CD4-positive, CD25-positive, alpha-beta regulatory T cell (primary cell): ENCODE measurements at regions not wholly inside any gene's neighbourhood (a gene's known extent, or its start where the extent isn't known, plus 50 kb on each side); places are given as distances from the start of the nearest gene placed in this dataset.

Experiments used
- ATAC-seq, 2 donors: fragments of 150-1000 bp; cut with Tn5 transposase; one replicate each; pipeline ENCODE4 v1.10.0; 2021; ENCODE audit warnings: low read depth in 2 of 2, moderate number of reproducible peaks in 2 of 2, moderate library complexity in 1 of 2
- DNase-seq, 3 donors: peaks; one replicate each; pipeline versions ENCODE4 v3.0.0 to v3.0.0-alpha.2; 2012 to 2022; ENCODE audit warnings: mixed read lengths in 1 of 3
- H3K27ac ChIP-seq: one replicate; pipeline ENCODE4 v1.7.0; 2013; ENCODE audit warnings: mild to moderate bottlenecking, low read length; ENCODE audit not compliant: insufficient read depth, poor library complexity, severe bottlenecking
- H3K27me3 ChIP-seq: one replicate; pipeline ENCODE4 v1.7.0; 2013; ENCODE audit warnings: low read length; ENCODE audit not compliant: control insufficient read depth, insufficient read depth
- H3K36me3 ChIP-seq: one replicate; pipeline ENCODE4 v1.7.0; 2013; ENCODE audit warnings: mild to moderate bottlenecking, low read length, moderate library complexity; ENCODE audit not compliant: control insufficient read depth, insufficient read depth
- H3K4me1 ChIP-seq: 2 replicates; pipeline ENCODE4 v1.7.0; 2013; ENCODE audit warnings: mild to moderate bottlenecking, low read length; ENCODE audit not compliant: insufficient read depth, control insufficient read depth, poor library complexity, severe bottlenecking
- H3K4me3 ChIP-seq: one replicate; pipeline ENCODE4 v1.7.0; 2013; ENCODE audit warnings: low read depth, mild to moderate bottlenecking, low read length, moderate library complexity
- H3K9me3 ChIP-seq, 2 experiments: 1 replicate in 1 of 2; 2 replicates in 1 of 2; pipeline ENCODE4 v1.7.0; 2013; ENCODE audit warnings: low read length in 2 of 2, mild to moderate bottlenecking in 1 of 2, moderate library complexity in 1 of 2; ENCODE audit not compliant: control insufficient read depth in 2 of 2
- H3K27ac Mint-ChIP-seq, 3 donors: one replicate each; pipeline ENCODE4 v1.8.0; 2020 to 2022; ENCODE audit warnings: mild to moderate bottlenecking in 3 of 3, mixed read lengths in 3 of 3, moderate library complexity in 2 of 3
- H3K27me3 Mint-ChIP-seq: one replicate; pipeline ENCODE4 v1.8.0; 2022; ENCODE audit warnings: mild to moderate bottlenecking, mixed read lengths
- H3K36me3 Mint-ChIP-seq: one replicate; pipeline ENCODE4 v1.8.0; 2020; ENCODE audit warnings: mixed read lengths
- H3K4me1 Mint-ChIP-seq, 4 donors: one replicate each; pipeline ENCODE4 v1.8.0; 2020 to 2022; ENCODE audit warnings: mixed read lengths in 4 of 4, mild to moderate bottlenecking in 1 of 4
- H3K4me3 Mint-ChIP-seq, 4 donors: one replicate each; pipeline ENCODE4 v1.8.0; 2020 to 2022; ENCODE audit warnings: mild to moderate bottlenecking in 4 of 4, mixed read lengths in 4 of 4, moderate library complexity in 3 of 4
- H3K9me3 Mint-ChIP-seq, 7 donors: one replicate each; pipeline ENCODE4 v1.8.0; 2020 to 2022; ENCODE audit warnings: mixed read lengths in 7 of 7, mild to moderate bottlenecking in 3 of 7, moderate library complexity in 2 of 7

DNA sequence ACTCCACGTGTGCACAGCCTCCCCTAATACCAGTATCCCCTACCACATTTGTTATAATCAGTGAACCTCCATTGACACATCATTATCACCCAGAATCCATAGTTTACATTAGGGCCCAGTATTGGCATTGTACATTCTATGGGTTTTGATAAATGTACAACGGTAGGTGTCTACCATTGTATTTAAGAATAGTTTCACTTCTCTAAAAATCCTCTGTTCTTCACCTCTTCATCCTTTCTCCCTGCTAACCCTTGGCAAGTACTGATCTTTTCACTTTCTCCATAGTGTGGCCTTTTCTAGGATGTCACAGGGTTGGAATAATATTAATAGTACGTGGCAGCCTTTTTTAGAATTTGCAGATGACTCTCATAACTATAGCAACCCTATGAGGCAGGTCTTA is 353.8 kb downstream of the DDX10 start:
- no peak for DNase-seq

DNA sequence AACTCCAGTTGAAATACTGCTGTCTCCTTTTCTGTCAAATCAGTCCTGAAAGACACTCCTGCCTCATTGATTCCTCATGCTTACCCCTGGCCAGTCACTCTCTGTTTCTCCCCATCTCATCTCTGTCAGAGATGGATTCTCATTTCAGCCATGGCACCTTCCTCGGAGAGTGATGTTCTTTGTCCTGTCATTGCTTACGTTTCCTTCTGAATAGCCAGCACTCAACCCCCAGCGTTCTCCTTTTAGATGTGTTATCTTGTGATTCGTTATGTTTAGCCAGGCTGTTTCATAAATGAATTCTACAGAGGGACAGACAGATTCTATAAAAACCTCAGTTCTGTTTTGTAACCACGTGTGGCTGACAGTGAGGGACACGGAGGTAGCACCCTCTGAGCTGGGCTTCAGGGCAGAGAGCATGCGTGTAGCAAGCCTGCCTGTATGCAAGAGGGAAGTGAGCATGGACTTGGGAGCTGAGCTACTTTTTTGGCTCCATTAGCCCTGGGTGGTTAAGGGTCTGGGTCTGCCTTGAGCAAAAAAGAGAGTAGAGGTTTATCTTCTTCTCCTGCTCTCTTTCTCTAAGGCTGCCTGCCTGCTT is 354.6 kb downstream of the DDX10 start:
- ATAC-seq: no peak

More for the DNA sequence above, 353.8 kb downstream of the DDX10 start:
- Histone ChIP-seq H3K9me3 (no peaks in the 10 kb centered on the region), H3K27me3 (peaks cover 2% of the 10 kb centered on the region), H3K4me3 (no peak overlapping the region), H3K4me1 (no peaks in the 10 kb centered on the region), H3K27ac (no peak overlapping the region), H3K36me3 (no peaks in the 10 kb centered on the region)
- no peak for ATAC-seq
- Mint-ChIP-seq H3K36me3 (no peaks in the 10 kb centered on the region), H3K27me3 (peaks cover under 1% of the 10 kb centered on the region), H3K9me3 (peaks cover 0 to 2% (median 0%) of the 10 kb centered on the region in 7 donors), H3K4me1 (no peaks in the 10 kb centered on the region), H3K27ac (no peak overlapping the region), H3K4me3 (no peak overlapping the region)

DNA sequence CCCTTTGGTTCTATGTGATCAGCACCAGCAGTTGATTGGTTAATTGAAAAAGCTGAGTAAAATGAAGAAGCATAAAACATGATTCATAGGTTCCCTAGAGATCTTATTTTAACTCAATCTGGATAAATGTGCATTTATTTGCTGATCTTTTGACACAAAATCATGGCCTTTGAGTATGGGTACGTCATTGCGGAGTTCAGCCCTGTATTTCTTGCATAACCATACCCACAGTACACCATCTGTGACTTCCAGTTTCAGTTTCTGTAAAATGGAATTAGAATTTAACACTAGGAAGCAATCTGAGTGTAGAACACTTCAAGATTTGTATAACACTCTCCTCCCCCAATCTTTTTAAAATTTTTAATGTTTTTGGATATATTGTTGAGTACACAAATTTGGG is 358.2 kb downstream of the DDX10 start:
- Mint-ChIP-seq H3K4me3 (no peak overlapping the region), H3K4me1 (no peaks in the 10 kb centered on the region)

More for the DNA sequence above, 354.6 kb downstream of the DDX10 start:
- no peaks in the 10 kb centered on the region for H3K4me1 ChIP-seq
- peaks cover 2% of the 10 kb centered on the region for H3K27me3 ChIP-seq
- Mint-ChIP-seq H3K4me1 (no peaks in the 10 kb centered on the region), H3K27ac (no peak overlapping the region), H3K27me3 (no peaks in the 10 kb centered on the region), H3K36me3 (no peaks in the 10 kb centered on the region), H3K9me3 (peaks cover 0 to 4% (median 2%) of the 10 kb centered on the region in 7 donors), H3K4me3 (no peak overlapping the region)
- H3K36me3 ChIP-seq: no peaks in the 10 kb centered on the region
- no peak overlapping the region for H3K27ac ChIP-seq
- no peak for DNase-seq
- H3K9me3 ChIP-seq: no peaks in the 10 kb centered on the region
- no peak overlapping the region for H3K4me3 ChIP-seq

DNA sequence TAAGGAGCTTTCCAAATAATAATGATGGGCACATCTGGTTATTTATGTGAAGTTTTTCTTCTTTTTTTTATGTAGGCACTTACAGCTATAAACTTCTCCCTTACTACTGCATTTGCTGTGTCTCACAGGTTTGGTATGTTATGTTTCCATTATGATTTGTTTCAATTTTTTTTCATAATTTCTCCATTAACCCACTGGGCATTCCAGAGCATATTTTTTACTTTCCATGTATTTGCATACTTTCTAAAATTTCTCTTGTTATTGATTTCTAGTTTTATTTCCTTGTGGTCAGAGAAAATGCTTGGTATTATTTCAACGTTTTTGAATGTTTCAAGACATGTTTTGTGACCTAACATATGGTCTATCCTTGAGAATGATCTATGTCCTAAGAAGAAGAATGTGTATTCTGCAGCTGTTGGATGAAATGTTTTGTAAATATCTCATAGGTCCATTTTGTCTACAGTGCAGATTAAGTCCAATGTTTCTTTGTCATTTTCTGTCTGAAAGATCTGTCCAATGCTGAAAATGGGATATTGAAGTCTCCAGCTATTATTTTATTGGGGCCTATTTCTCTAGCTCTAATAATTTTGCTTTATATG is 362.1 kb downstream of the DDX10 start:
- Mint-ChIP-seq H3K4me1 (no peaks in the 10 kb centered on the region), H3K27me3 (peaks cover 9% of the 10 kb centered on the region), H3K27ac (no peak overlapping the region), H3K36me3 (no peaks in the 10 kb centered on the region), H3K4me3 (no peak overlapping the region), H3K9me3 (peaks cover 0 to 19% (median 4%) of the 10 kb centered on the region in 7 donors)
- Histone ChIP-seq H3K27ac (no peak overlapping the region), H3K4me1 (no peaks in the 10 kb centered on the region), H3K4me3 (no peak overlapping the region), H3K9me3 (no peaks in the 10 kb centered on the region), H3K27me3 (no peaks in the 10 kb centered on the region), H3K36me3 (no peaks in the 10 kb centered on the region)
- DNase-seq: no peak
- no peak for ATAC-seq

More for the DNA sequence above, 358.2 kb downstream of the DDX10 start:
- no peak overlapping the region for H3K4me3 ChIP-seq
- no peaks in the 10 kb centered on the region for H3K36me3 ChIP-seq
- Mint-ChIP-seq H3K9me3 (peaks cover 0 to 10% (median 2%) of the 10 kb centered on the region in 7 donors), H3K36me3 (no peaks in the 10 kb centered on the region), H3K27me3 (peaks cover 9% of the 10 kb centered on the region), H3K27ac (no peak overlapping the region)
- H3K27me3 ChIP-seq: peaks cover 2% of the 10 kb centered on the region
- no peak overlapping the region for H3K27ac ChIP-seq
- ATAC-seq: no peak
- H3K4me1 ChIP-seq: no peaks in the 10 kb centered on the region
- no peak for DNase-seq
- H3K9me3 ChIP-seq: no peaks in the 10 kb centered on the region

DNA sequence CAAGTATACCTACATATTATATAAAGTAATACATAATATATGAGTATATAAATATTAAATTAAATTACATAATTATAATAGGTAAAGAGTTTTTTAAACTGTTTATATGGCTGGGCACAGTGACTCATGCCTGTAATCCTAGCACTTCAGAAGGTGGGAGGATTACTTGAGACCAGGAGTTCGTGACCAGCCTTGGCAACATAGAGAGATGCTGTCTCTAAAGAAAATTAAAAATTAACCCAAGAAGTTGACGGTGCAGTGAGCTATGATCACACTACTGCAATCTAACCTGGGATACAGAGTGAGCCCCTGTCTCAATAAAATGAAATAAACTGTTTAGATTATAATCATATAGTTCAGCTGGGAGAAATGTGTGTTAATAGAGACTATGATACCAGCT is 363.0 kb downstream of the DDX10 start:
- ATAC-seq: no peak
- DNase-seq: no peak
- no peaks in the 10 kb centered on the region for H3K4me1 Mint-ChIP-seq
- no peaks in the 10 kb centered on the region for H3K27me3 ChIP-seq
- no peaks in the 10 kb centered on the region for H3K36me3 ChIP-seq
- H3K27me3 Mint-ChIP-seq: peaks cover 9% of the 10 kb centered on the region
- no peaks in the 10 kb centered on the region for H3K4me1 ChIP-seq
- H3K27ac Mint-ChIP-seq: no peak overlapping the region
- H3K27ac ChIP-seq: no peak overlapping the region
- no peak overlapping the region for H3K4me3 ChIP-seq
- H3K9me3 Mint-ChIP-seq: peaks cover 0 to 19% (median 4%) of the 10 kb centered on the region in 7 donors
- no peaks in the 10 kb centered on the region for H3K36me3 Mint-ChIP-seq
- H3K4me3 Mint-ChIP-seq: no peak overlapping the region
- H3K9me3 ChIP-seq: no peaks in the 10 kb centered on the region

DNA sequence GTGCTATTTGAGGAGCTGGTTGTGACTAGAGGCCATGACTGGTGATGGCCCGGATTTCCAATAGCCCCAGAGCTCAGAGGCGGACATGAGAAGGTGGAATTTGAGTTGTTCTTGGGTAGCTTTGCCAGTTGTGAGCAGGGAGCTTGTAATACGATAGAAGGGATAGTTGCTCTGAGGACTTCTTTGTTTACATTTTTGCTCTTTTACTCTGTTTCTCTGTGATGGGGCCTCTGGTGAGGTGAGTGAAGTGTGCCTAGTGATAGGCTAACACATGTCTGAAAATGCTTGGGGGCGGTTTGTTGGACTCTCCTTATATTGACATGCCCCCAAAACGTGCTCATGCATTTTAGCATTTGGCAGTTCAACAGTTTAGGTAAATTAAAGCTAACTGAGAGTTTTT is 365.1 kb downstream of the DDX10 start:
- peaks cover 9% of the 10 kb centered on the region for H3K27me3 Mint-ChIP-seq
- no peaks in the 10 kb centered on the region for H3K36me3 ChIP-seq
- no peaks in the 10 kb centered on the region for H3K4me1 ChIP-seq
- H3K36me3 Mint-ChIP-seq: no peaks in the 10 kb centered on the region
- H3K9me3 ChIP-seq: no peaks in the 10 kb centered on the region
- no peak overlapping the region for H3K27ac Mint-ChIP-seq
- H3K4me3 ChIP-seq: no peak overlapping the region
- DNase-seq (no peak), ATAC-seq (no peak)
- H3K27me3 ChIP-seq: no peaks in the 10 kb centered on the region
- H3K27ac ChIP-seq: no peak overlapping the region
- H3K9me3 Mint-ChIP-seq: peaks cover 0 to 19% (median 3%) of the 10 kb centered on the region in 7 donors
- H3K4me3 Mint-ChIP-seq: no peak overlapping the region
- no peaks in the 10 kb centered on the region for H3K4me1 Mint-ChIP-seq

DNA sequence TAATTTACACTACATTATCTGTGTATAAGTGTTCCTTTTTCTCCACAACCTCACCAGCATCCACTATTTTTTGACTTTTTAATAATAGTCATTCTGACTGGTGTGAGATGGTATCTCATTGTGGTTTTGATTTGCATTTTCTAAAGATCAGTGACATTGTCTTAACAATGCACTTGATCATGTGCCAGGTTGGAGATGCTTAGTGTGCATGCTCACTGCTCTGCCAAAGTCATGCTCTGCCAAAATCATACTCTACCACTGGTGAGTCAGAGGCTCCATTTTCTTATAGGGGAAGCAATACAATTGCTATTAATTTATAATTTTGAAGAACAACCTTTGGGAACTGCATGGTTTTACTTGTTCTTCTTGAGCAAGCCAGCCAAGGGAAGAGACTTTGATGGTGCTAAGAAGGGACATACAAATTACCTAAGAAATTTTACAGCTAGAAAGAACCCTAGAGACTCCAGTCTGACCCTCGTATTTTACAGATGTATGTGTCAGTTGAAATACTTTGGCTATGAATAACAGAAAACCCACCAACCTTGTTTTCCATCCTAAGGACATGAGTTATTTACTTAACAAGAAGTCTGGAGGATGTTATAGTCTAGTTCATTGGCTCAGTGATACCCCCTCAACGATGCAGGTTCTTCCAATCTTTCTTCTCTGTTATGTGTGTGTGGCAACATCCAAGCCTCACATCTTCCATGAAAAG is 368.9 kb downstream of the DDX10 start:
- Mint-ChIP-seq H3K36me3 (no peaks in the 10 kb centered on the region), H3K4me1 (no peaks in the 10 kb centered on the region)

More for the DNA sequence above, 368.9 kb downstream of the DDX10 start:
- H3K27ac Mint-ChIP-seq: no peak overlapping the region
- Histone ChIP-seq H3K27me3 (no peaks in the 10 kb centered on the region), H3K9me3 (no peaks in the 10 kb centered on the region), H3K4me1 (no peaks in the 10 kb centered on the region), H3K27ac (no peak overlapping the region), H3K36me3 (no peaks in the 10 kb centered on the region), H3K4me3 (no peak overlapping the region)
- no peak for ATAC-seq
- no peak overlapping the region for H3K4me3 Mint-ChIP-seq
- H3K27me3 Mint-ChIP-seq: no peaks in the 10 kb centered on the region
- H3K9me3 Mint-ChIP-seq: peaks cover 0 to 14% (median 1%) of the 10 kb centered on the region in 7 donors
- DNase-seq: no peak
